Activated B cell treated with CpG ODN at 0.5 μM for 24 hours (primary cell): ENCODE measurements at regions not wholly inside any gene's neighbourhood (a gene's known extent, or its start where the extent isn't known, plus 50 kb on each side); places are given as distances from the start of the nearest gene placed in this dataset.

Experiments used
- ATAC-seq: fragments of 200-7000 bp; cut with Tn5 transposase; one replicate; pipeline ENCODE4 v1.10.0; 2021; ENCODE audit warnings: low read depth, mild to moderate bottlenecking, moderate library complexity
- CTCF ChIA-PET: fragments of 350-600 bp; sonication (Branson Sonifier 250); formaldehyde crosslinking; loops from one replicate; lab custom pipeline; 2021; ENCODE audit warnings: antibody characterized with exemption; lab: Charles Lee
- POLR2A ChIA-PET: fragments of 350-600 bp; sonication (Branson Sonifier 250); formaldehyde crosslinking; loops from one replicate; lab custom pipeline; 2021; ENCODE audit warnings: antibody characterized with exemption; lab: Charles Lee
- DNase-seq: peaks from one replicate; pipeline ENCODE4 v3.0.0; 2022
- H3K27ac Mint-ChIP-seq: one replicate; pipeline ENCODE4 v1.8.0; 2020; ENCODE audit warnings: mixed read lengths
- H3K27me3 Mint-ChIP-seq: one replicate; pipeline ENCODE4 v1.8.0; 2021; ENCODE audit warnings: mixed read lengths
- H3K36me3 Mint-ChIP-seq: one replicate; pipeline ENCODE4 v1.8.0; 2021; ENCODE audit warnings: low read depth, mixed read lengths
- H3K4me1 Mint-ChIP-seq: one replicate; pipeline ENCODE4 v1.8.0; 2021; ENCODE audit warnings: mixed read lengths
- H3K4me3 Mint-ChIP-seq: one replicate; pipeline ENCODE4 v1.8.0; 2020; ENCODE audit warnings: mild to moderate bottlenecking, mixed read lengths
- H3K9me3 Mint-ChIP-seq: one replicate; pipeline ENCODE4 v1.8.0; 2020; ENCODE audit warnings: mixed read lengths
- intact Hi-C: fragments of 100-400 bp; cut with micrococcal nuclease; formaldehyde crosslinking; loops from one replicate; pipeline ENCODE4 v1.15.1; 2024
- TF ChIP-seq, protein P1 (sequence below): fragments of 200-600 bp; IDR thresholded peaks from one replicate; pipeline ENCODE4 v1.8.0; 2022; ENCODE audit warnings: antibody characterized with exemption, mild to moderate bottlenecking

DNA sequence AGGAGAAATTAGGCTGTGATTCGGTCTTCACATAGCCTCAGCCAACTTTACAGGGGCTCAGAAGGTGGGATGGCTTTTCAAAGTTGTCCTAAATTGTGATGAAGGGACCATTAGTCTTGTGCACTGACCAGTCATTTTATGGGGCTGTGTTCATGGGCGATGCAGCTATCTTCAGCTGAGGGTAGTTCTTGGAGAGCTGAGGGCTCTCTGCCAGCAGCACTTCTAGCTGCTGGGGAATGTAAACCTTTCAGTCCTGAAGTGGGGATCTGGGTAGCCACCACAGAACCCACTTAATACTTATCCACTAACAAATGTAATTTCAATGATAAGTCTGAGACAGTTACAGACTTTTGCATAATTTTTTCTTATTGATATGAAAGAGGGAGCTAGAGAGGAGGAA lies 270.6 kb downstream of the AEBP2 start:
- H3K27ac Mint-ChIP-seq: no peak overlapping the region
- H3K27me3 Mint-ChIP-seq: no peaks in the 10 kb centered on the region
- H3K4me1 Mint-ChIP-seq: no peaks in the 10 kb centered on the region
- ChIA-PET CTCF (no interaction called here), POLR2A (no interaction called here)
- TF ChIP-seq, protein P1, sequence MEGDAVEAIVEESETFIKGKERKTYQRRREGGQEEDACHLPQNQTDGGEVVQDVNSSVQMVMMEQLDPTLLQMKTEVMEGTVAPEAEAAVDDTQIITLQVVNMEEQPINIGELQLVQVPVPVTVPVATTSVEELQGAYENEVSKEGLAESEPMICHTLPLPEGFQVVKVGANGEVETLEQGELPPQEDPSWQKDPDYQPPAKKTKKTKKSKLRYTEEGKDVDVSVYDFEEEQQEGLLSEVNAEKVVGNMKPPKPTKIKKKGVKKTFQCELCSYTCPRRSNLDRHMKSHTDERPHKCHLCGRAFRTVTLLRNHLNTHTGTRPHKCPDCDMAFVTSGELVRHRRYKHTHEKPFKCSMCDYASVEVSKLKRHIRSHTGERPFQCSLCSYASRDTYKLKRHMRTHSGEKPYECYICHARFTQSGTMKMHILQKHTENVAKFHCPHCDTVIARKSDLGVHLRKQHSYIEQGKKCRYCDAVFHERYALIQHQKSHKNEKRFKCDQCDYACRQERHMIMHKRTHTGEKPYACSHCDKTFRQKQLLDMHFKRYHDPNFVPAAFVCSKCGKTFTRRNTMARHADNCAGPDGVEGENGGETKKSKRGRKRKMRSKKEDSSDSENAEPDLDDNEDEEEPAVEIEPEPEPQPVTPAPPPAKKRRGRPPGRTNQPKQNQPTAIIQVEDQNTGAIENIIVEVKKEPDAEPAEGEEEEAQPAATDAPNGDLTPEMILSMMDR: no peak
- DNase-seq (no peak), ATAC-seq (no peak)
- no peak overlapping the region for H3K4me3 Mint-ChIP-seq
- peaks cover 24% of the 10 kb centered on the region for H3K9me3 Mint-ChIP-seq
- intact Hi-C loops: no loop called here
- no peaks in the 10 kb centered on the region for H3K36me3 Mint-ChIP-seq

DNA sequence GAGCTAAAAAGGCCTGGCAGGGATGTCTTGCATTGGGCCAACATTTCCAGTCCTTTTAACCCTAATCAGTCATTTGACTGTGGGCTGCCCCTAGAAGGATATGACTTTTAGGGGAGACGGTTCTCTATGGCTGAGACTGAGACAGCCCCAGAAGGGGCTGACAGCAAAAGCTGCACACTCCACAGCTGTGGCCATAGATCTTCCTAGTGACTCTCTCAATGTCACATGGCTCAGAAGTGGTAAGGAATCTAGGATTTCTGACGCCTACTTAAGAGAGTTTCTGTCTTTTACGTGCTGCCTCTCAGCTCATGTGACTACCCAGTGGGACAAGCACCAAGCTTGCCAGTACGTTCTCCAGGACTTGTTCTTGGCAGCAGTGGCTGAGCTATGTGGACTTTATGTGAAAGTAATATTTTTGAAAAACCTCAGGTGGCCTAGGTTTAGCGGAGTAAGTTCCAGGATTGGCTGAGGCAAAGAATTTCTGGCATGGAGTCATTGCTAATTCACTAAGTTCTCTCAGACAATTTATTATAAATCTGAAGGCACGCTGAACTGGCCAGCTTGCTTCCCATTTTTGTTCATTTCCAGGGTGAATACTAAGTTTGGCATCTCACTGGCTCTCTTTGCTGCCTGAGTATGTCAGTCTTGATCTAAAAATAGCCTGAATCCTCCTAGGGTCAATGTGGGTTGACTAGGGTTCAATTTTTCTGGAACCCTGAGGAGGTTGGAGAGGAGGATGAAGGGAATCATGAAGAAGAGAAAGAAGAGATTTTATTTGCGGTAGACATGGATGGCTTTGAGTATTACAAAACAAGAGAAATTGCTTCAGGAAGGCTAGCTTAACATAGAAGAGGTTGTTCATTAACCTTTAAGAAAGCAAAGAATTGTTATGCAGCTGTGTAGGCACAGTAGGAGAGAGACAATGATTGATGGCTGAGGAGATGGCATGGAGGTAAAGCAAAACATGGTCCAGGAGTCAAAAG lies 271.8 kb downstream of the AEBP2 start:
- no peak overlapping the region for H3K4me3 Mint-ChIP-seq
- H3K9me3 Mint-ChIP-seq: peaks cover 20% of the 10 kb centered on the region
- H3K36me3 Mint-ChIP-seq: no peaks in the 10 kb centered on the region
- ATAC-seq (no peak), DNase-seq (no peak)
- ChIA-PET POLR2A (no interaction called here), CTCF (no interaction called here)
- no peaks in the 10 kb centered on the region for H3K27me3 Mint-ChIP-seq
- intact Hi-C loops: no loop called here
- H3K4me1 Mint-ChIP-seq: no peaks in the 10 kb centered on the region
- no peak overlapping the region for H3K27ac Mint-ChIP-seq
- TF ChIP-seq, protein P1: no peak

DNA sequence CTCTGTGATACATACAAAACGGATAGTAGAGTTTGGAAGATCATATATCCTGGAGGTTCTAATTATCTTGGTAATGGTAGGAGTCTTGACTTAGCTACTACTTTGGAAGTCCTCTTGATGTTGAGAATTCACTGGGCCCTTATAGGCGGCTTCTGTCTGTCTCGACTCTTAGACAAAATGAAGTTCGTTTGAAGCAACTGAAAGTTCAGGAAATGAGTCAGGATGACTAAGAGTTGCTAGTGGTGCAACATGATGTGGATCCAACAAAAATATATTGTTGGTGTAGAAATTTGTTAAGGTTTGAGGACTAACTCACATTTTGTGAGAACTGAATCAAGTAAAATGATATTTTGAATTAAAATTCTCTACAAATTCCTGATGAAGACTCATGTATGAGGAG lies 272.7 kb downstream of the AEBP2 start:
- no peak overlapping the region for H3K27ac Mint-ChIP-seq

GRCh38 chr12:19718401-19718800 lies 279.1 kb downstream of the AEBP2 start:
- Mint-ChIP-seq H3K27me3 (no peaks in the 10 kb centered on the region), H3K9me3 (peaks cover 2% of the 10 kb centered on the region), H3K36me3 (no peaks in the 10 kb centered on the region), H3K4me1 (no peaks in the 10 kb centered on the region), H3K4me3 (no peak overlapping the region), H3K27ac (no peak overlapping the region)
- intact Hi-C loops: no loop called here
- ATAC-seq (no peak), DNase-seq (no peak)
- ChIA-PET CTCF (no interaction called here), POLR2A (no interaction called here)
- TF ChIP-seq, protein P1: no peak

More for the DNA sequence above, 272.7 kb downstream of the AEBP2 start:
- ChIA-PET CTCF (no interaction called here), POLR2A (no interaction called here)
- TF ChIP-seq, protein P1: no peak
- DNase-seq: no peak
- Mint-ChIP-seq H3K4me3 (no peak overlapping the region), H3K9me3 (peaks cover 15% of the 10 kb centered on the region), H3K27me3 (no peaks in the 10 kb centered on the region), H3K36me3 (no peaks in the 10 kb centered on the region), H3K4me1 (no peaks in the 10 kb centered on the region)
- intact Hi-C loops: no loop called here
- ATAC-seq: no peak

- H3K27me3 Mint-ChIP-seq: no peaks in the 10 kb centered on the region
- ATAC-seq (no peak), DNase-seq (no peak)
- ChIA-PET POLR2A (no interaction called here), CTCF (no interaction called here)
- no peaks in the 10 kb centered on the region for H3K36me3 Mint-ChIP-seq
- H3K4me1 Mint-ChIP-seq: no peaks in the 10 kb centered on the region
- H3K4me3 Mint-ChIP-seq: no peak overlapping the region
- intact Hi-C loops: no loop called here
- no peak overlapping the region for H3K27ac Mint-ChIP-seq
- H3K9me3 Mint-ChIP-seq: peaks cover 4% of the 10 kb centered on the region
- TF ChIP-seq, protein P1: no peak
Measured at GRCh38 chr12:19719672-19720071, 280.4 kb downstream of the AEBP2 start.
